ENCODE measurements at regions not wholly inside any gene's neighbourhood (a gene's known extent, or its start where the extent isn't known, plus 50 kb on each side); places are given as distances from the start of the nearest gene placed in this dataset.

GRCh38 chr1:56142301-56142700 is 437.1 kb downstream of the PLPP3 start:
- ChIA-PET CTCF (ENCODE audit: low intra/inter-chr PET ratio, low total read pairs) (no interaction called here), POLR2A (no interaction called here)
- Histone ChIP-seq H3K36me3 (replicated peaks in 1 of 2; ENCODE audit: control insufficient read depth in 1 of 2, insufficient read depth in 2 of 2, low read length in 2 of 2) (no peaks in the 10 kb centered on the region), H3K79me2 (ENCODE audit: insufficient read depth, low read length) (no peaks in the 10 kb centered on the region), H3K4me1 (ENCODE audit: insufficient read depth, low read length) (no peaks in the 10 kb centered on the region), H3K9ac (ENCODE audit: insufficient read depth, low read depth, low read length) (no peak overlapping the region), H3K27ac (ENCODE audit: extremely low read length, insufficient read depth, low read length) (no peak overlapping the region), H4K20me1 (ENCODE audit: insufficient read depth, low read length) (no peaks in the 10 kb centered on the region), H3K27me3 (ENCODE audit: control insufficient read depth in 1 of 2, insufficient read depth in 2 of 2, low read length in 2 of 2) (no peaks in the 10 kb centered on the region), H3K9me3 (ENCODE audit: low read length) (no peaks in the 10 kb centered on the region), H3K4me3 (replicated peaks in 1 of 3; ENCODE audit: insufficient read depth in 1 of 3, low read depth in 2 of 3, low read length in 3 of 3) (no peak overlapping the region), H2AFZ (ENCODE audit: low read length) (no peak overlapping the region), H3K4me2 (ENCODE audit: low read depth, low read length) (no peak overlapping the region)
- BruUV-seq (replicated peaks), result no TSS peak
- TF ChIP-seq ATF2 (CRISPR knock-in tag; IDR thresholded peaks at IDR 0.05), result no peak
- no peak for TF ChIP-seq SMARCC2 (IDR thresholded peaks at IDR 0.05)
- no peak for TF ChIP-seq ELF3 (CRISPR knock-in tag; IDR thresholded peaks at IDR 0.05)
- TF ChIP-seq JUNB (CRISPR knock-in tag; IDR thresholded peaks at IDR 0.05; ENCODE audit: borderline replicate concordance), result no peak
- TF ChIP-seq CHD4 (IDR thresholded peaks at IDR 0.05; ENCODE audit: borderline replicate concordance, low read length), result no peak
- no peak for TF ChIP-seq ZSCAN12 (CRISPR knock-in tag; IDR thresholded peaks at IDR 0.05)
- TF ChIP-seq PBX2 (CRISPR knock-in tag; IDR thresholded peaks at IDR 0.05), result no peak
- TF ChIP-seq ZNF577 (CRISPR knock-in tag; IDR thresholded peaks at IDR 0.05; ENCODE audit: borderline replicate concordance, low read depth), result no peak
- TF ChIP-seq RAD21 (CRISPR knock-in tag; IDR thresholded peaks at IDR 0.05), result no peak
- no peak for TF ChIP-seq STAT6 (CRISPR knock-in tag; IDR thresholded peaks at IDR 0.05; ENCODE audit: borderline replicate concordance)
- DNase-seq (ENCODE audit: low spot score) (no peak), FAIRE-seq (no peak), ATAC-seq (no peak)
- intact Hi-C loops (cut with micrococcal nuclease; ENCODE audit: unreplicated experiment), result loop anchor here (1.0 kb wide), 1 partner anchor 21 kb away; no protein-coding TSS in a partner anchor
- WGBS (ENCODE audit: low lambda C conversion rate), result 6% methylated on average over 1 of the region's 1 CpG
- in situ Hi-C loops (cut with HindIII; ENCODE audit: extremely low pct_ligation_motif_present, low pct_unique_long_range_greater_than_20kb), result no loop called here
